GM12874 (cell line): ENCODE measurements at regions not wholly inside any gene's neighbourhood (a gene's known extent, or its start where the extent isn't known, plus 50 kb on each side); places are given as distances from the start of the nearest gene placed in this dataset.

ENCODE experiments used
- CTCF ChIP-seq: IDR thresholded peaks from 2 replicates; pipeline ENCODE4 v1.5.1; 2011; ENCODE audit warnings: low read depth, mild to moderate bottlenecking, control low read depth, low read length, moderate library complexity; ENCODE audit not compliant: insufficient read depth

GRCh38 chr2:6787376-6787775, 78.3 kb downstream of the CMPK2 start:
- no peak for TF ChIP-seq CTCF

GRCh38 chr2:6788614-6789013, 77.1 kb downstream of the CMPK2 start:
- no peak for TF ChIP-seq CTCF

GRCh38 chr2:6789559-6790138, 76.1 kb downstream of the CMPK2 start:
- no peak for TF ChIP-seq CTCF

GRCh38 chr2:6791682-6792081, 74.0 kb downstream of the CMPK2 start:
- no peak for TF ChIP-seq CTCF

GRCh38 chr2:6792883-6793282, 72.8 kb downstream of the CMPK2 start:
- no peak for TF ChIP-seq CTCF

GRCh38 chr2:6793371-6793770, 72.3 kb downstream of the CMPK2 start:
- no peak for TF ChIP-seq CTCF

- no peak for TF ChIP-seq CTCF
Measured at GRCh38 chr2:6793913-6794312, 71.8 kb downstream of the CMPK2 start.
